ENCODE measurements at regions not wholly inside any gene's neighbourhood (a gene's known extent, or its start where the extent isn't known, plus 50 kb on each side); places are given as distances from the start of the nearest gene placed in this dataset.

- intact Hi-C loops (cut with DNase I): no loop called here
- Histone ChIP-seq H3K4me3 (no peak overlapping the region), H3K27me3 (no peaks in the 10 kb centered on the region), H3K9me3 (no peaks in the 10 kb centered on the region), H3K36me3 (no peaks in the 10 kb centered on the region), H3K27ac (no peak overlapping the region), H3K4me1 (no peaks in the 10 kb centered on the region)
- no peak for DNase-seq
- 53 to 69% methylated on average over 5 of the region's 5 CpGs for WGBS, 2 donors
- no peak for TF ChIP-seq POLR2A (IDR thresholded peaks at IDR 0.05)
- TF ChIP-seq, protein P1, sequence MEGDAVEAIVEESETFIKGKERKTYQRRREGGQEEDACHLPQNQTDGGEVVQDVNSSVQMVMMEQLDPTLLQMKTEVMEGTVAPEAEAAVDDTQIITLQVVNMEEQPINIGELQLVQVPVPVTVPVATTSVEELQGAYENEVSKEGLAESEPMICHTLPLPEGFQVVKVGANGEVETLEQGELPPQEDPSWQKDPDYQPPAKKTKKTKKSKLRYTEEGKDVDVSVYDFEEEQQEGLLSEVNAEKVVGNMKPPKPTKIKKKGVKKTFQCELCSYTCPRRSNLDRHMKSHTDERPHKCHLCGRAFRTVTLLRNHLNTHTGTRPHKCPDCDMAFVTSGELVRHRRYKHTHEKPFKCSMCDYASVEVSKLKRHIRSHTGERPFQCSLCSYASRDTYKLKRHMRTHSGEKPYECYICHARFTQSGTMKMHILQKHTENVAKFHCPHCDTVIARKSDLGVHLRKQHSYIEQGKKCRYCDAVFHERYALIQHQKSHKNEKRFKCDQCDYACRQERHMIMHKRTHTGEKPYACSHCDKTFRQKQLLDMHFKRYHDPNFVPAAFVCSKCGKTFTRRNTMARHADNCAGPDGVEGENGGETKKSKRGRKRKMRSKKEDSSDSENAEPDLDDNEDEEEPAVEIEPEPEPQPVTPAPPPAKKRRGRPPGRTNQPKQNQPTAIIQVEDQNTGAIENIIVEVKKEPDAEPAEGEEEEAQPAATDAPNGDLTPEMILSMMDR (IDR thresholded peaks at IDR 0.05): no peak
These were observed 74.2 kb downstream of the CD164 start for GRCh38 chr6:109308018-109308492.

DNA sequence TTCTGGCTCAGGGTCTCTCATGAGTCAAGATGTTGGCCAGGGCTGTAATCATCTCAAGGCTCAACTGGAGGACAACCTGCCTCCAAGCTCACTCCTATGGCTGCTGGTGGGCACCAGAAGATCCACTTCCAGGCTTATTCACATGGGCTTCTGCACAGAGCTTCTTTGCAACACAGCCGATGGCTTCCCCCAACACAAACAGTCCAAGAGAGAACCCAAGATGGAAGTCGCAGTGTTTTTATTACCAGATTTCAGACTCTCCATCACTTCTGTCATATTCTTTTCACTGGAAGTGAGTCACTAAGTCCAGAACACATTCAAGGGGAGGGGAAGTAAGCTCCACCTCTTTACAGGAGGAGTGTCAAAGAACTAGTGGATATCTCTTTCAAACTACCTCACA lies 75.5 kb downstream of the CD164 start:
- no peak overlapping the region for H3K27ac ChIP-seq
- no peaks in the 10 kb centered on the region for H3K9me3 ChIP-seq
- H3K27me3 ChIP-seq: no peaks in the 10 kb centered on the region
- TF ChIP-seq, protein P1 (IDR thresholded peaks at IDR 0.05): no peak
- TF ChIP-seq POLR2A (IDR thresholded peaks at IDR 0.05): no peak
- no peak overlapping the region for H3K4me3 ChIP-seq
- 84 to 85% methylated on average over 2 of the region's 2 CpGs for WGBS, 2 donors
- no peaks in the 10 kb centered on the region for H3K36me3 ChIP-seq
- intact Hi-C loops (cut with DNase I): no loop called here
- H3K4me1 ChIP-seq: peaks cover 0 to 1% (median 0%) of the 10 kb centered on the region in 3 donors
- no peak for DNase-seq

DNA sequence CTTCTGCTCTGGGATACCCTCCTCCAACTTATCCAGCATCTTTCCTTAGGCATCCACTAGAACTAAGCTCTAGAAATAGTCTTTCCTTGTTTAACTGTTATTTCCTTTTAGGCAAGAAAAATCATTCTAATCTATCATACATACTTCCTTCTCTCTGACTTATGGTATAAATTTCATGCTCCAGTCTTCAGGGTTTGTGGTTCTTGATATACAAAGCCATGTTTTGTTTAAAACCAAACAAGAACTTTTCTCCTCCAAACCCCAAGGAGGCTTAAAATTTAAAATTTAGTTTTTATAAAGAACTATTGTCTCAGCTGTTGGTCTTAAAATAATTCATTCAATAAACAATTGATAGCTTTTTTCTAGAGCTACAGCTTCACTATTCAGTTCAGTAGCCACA lies 77.2 kb downstream of the CD164 start:
- peaks cover 0 to 15% (median 0%) of the 10 kb centered on the region in 3 donors for H3K4me1 ChIP-seq
- H3K9me3 ChIP-seq: no peaks in the 10 kb centered on the region
- H3K27me3 ChIP-seq: no peaks in the 10 kb centered on the region
- H3K27ac ChIP-seq: no peak overlapping the region
- H3K4me3 ChIP-seq: no peak overlapping the region
- DNase-seq: no peak
- TF ChIP-seq POLR2A (IDR thresholded peaks at IDR 0.05): no peak
- TF ChIP-seq, protein P1 (IDR thresholded peaks at IDR 0.05): no peak
- intact Hi-C loops (cut with DNase I): no loop called here
- H3K36me3 ChIP-seq: no peaks in the 10 kb centered on the region

- Histone ChIP-seq H3K4me1 (peaks cover 0 to 17% (median 0%) of the 10 kb centered on the region in 3 donors), H3K9me3 (no peaks in the 10 kb centered on the region), H3K27me3 (no peaks in the 10 kb centered on the region), H3K4me3 (no peak overlapping the region), H3K36me3 (no peaks in the 10 kb centered on the region), H3K27ac (no peak overlapping the region)
- 36 to 40% methylated on average over 3 of the region's 3 CpGs for WGBS, 2 donors
- TF ChIP-seq POLR2A (IDR thresholded peaks at IDR 0.05): no peak
- TF ChIP-seq, protein P1 (IDR thresholded peaks at IDR 0.05): no peak
- intact Hi-C loops (cut with DNase I): no loop called here
- DNase-seq: no peak
These were observed 77.8 kb downstream of the CD164 start for GRCh38 chr6:109304284-109305015.

DNA sequence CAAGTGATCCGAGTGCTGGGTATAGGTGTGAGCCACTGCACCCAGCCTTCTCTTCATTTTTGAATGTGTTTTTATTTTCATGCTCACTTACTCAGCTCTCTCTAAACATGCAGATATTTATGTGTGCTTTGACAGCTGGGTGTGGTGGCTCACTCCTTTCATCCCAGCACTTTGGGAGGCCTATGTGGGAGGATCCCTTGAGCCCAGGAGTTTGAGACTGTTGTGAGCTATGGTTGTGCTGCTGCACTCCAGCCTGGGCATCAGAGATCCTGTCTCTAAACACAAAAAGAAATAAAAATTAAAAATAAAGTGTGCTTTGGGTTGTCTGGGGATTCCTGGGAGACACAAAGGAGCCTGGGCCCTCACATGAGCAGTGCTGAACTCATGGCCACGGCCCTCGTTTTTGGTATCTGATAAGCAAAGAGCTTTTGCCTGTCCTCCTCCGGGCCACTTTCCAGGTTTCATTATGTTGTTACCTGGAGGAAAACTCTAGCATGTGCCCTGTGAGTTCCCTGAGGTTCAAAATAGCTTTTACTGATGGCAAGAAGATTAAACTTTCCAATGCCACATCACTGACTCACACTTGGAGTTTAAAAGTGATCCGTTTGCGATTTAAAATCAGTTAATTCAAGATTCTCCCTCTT lies 78.5 kb downstream of the CD164 start:
- intact Hi-C loops (cut with DNase I): no loop called here
- no peak for TF ChIP-seq POLR2A (IDR thresholded peaks at IDR 0.05)
- TF ChIP-seq, protein P1 (IDR thresholded peaks at IDR 0.05): no peak
- no peak overlapping the region for H3K27ac ChIP-seq

More for the DNA sequence above, 78.5 kb downstream of the CD164 start:
- Histone ChIP-seq H3K4me1 (peaks cover 0 to 17% (median 0%) of the 10 kb centered on the region in 3 donors), H3K36me3 (no peaks in the 10 kb centered on the region), H3K9me3 (no peaks in the 10 kb centered on the region), H3K4me3 (no peak overlapping the region), H3K27me3 (no peaks in the 10 kb centered on the region)
- no peak for DNase-seq
- 66 to 76% methylated on average over 6 of the region's 6 CpGs for WGBS, 2 donors
